ENCODE measurements at regions not wholly inside any gene's neighbourhood (a gene's known extent, or its start where the extent isn't known, plus 50 kb on each side); places are given as distances from the start of the nearest gene placed in this dataset.
"Not testable (repeated sequence)": the region's sequence is repeated elsewhere in the genome, so short reads cannot be mapped to it uniquely, and the experiment has no call there.

GRCh38 chr7:121519548-121520521, 123.7 kb upstream of the FAM3C start:
- DNase-seq = no peak

GRCh38 chr7:121517591-121517990, 121.5 kb upstream of the FAM3C start:
- DNase-seq = no peak

GRCh38 chr7:121516821-121517220, 120.7 kb upstream of the FAM3C start:
- no peak for DNase-seq

DNA sequence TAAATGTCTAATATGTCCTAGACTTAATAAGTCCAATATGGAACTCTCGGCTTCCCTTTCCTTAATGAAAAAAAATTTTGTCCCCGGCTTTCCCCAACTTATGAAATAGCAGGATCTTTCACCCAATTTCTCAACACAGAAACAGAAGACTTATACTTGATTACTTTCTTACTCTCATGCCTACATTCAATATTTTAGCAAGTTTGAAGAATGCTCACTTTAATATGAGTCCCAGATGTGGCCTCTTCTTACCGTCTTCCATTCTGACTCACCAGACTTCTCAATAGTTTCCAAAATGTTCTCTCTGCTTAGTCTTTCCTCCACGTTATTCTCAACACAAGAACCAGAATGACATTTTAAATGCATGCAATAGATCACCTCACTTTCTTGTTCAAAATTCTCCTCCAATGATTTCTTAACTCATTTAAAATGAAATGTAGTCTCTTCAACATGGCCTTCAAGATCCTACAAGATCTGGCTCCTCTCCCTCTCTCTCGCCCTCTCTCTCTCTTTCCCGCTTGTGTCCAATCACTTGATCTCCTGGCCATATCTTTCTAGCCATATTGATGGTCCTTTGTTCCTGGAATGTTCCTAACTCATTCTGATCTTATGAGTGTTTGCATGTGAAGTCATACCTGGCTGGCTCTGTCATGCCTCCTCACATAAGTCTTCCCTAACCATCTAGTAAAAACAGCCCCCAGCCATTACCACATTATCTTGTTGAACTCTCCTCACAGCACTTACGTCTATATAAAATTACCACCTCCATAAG, 119.7 kb upstream of the FAM3C start:
- no peak for DNase-seq

DNA sequence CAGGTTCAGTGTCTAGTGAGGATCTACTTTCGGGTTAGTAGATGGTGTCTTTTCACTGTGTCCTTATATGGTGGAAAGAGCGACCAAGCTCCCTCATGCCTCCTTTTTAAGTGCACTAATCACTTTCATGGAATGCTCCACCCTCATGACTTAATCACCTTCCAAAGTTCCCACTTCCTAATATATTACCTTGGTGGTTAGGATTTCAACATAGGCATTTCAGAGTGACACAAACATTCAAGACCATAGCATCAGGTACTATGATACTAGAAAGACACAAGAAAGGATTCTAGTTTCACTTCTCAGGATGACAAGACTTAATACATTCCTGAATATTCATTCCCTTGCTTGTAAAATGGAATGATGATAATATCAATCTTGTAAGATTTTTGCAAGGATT, 119.1 kb upstream of the FAM3C start:
- no peak for DNase-seq

- no peak for DNase-seq
These were observed 117.0 kb upstream of the FAM3C start for GRCh38 chr7:121513105-121513504.

DNA sequence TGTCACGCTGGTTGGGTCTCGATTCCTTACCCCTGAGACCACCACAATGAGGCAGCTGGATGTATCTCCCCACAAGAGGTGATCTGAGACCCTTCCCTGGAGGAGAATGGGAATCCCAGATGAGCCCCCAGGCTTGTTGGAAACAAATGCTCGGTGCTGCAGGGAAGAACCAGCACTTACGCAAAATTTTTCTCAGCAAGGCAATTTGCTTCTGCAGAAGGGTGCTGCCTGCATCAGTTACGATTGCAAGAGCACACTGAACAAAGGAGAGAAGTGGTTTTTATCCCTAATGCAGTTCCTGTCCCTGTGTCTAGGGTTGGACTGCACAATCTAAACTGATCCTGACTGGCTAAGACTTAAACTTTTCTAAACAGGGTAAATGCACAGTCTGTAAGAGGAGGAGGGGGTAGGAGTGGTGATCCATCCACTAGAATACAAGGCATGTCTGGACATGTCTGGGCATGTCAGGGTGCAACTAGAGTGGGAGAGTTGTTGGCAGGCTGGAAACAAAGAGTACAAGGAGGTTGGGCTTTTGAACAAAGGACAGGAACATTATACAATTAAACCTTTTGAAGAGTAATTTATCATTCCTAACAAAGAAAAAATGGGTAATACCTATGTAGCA, 114.9 kb upstream of the FAM3C start:
- DNase-seq = no peak

- no peak for DNase-seq
These were observed 114.2 kb upstream of the FAM3C start for GRCh38 chr7:121510302-121510701.

DNA sequence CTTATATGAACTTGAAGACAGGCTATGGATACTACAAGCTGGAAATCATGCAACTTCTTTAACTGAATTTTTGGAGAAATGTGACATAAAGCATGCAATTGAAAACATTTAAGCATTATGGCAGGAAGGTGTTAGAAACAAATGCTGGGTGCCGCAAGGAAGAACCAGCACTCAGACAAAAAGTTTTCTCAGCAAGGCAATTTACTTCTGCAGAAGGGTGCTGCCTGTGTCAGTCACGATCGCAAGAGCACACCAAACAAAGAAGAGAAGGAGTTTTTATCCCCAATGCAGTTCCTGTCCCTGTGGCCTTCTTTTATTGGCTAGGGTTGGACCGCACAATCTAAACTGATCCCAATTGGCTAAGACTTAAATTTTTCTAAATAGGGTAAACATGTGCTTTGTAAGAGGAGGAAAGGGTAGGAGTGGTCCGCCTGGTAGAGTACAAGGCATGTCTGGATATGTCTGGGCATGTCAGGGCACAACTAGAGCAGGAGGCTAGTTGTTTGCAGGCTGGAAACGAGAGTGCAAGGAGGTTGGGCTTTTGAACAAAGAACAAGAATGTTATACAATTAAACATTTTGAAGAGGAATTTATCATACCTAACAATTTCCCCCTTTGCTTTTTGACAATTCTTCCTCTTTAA, 109.6 kb upstream of the FAM3C start:
- no peak for DNase-seq

DNA sequence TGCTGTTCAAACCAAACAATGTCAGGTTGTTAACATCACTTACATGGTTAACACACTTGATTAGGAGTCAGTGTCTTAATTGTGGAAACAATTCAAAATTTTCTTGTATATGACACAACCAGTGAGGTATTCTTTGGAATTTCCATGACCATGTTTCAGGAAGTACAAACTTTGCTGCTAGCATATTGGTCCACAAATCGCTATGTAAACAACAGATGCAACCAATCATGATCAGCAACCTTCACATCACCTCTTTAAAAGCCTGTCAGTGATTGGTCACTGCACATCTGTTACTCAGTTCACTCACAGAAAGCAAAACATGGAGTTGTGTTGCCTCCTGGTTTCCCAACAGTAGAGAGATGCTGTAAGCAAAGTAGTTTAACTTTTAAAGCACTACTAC, 108.9 kb upstream of the FAM3C start:
- DNase-seq = no peak

- DNase-seq = no peak
These were observed 108.4 kb upstream of the FAM3C start for GRCh38 chr7:121504482-121504881.

DNA sequence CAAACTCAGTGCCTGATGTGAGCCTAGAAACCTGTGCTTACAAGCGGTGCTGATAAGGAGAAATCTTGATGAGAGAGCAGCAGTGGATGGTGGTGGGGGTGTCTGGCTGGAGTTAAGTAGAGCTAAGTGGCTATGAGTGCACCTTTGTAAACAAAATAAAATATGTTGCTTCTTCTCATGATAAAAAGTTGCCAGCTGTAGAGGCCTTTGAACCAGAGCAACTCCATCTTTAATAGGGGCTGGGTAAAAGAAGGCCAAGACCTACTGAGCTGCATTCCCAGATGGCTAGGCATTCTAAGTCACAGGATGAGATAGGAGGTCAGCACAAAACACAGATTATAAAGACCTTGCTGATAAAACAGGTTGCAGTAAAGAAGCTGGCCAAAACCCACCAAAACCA, 107.6 kb upstream of the FAM3C start:
- DNase-seq = no peak

DNA sequence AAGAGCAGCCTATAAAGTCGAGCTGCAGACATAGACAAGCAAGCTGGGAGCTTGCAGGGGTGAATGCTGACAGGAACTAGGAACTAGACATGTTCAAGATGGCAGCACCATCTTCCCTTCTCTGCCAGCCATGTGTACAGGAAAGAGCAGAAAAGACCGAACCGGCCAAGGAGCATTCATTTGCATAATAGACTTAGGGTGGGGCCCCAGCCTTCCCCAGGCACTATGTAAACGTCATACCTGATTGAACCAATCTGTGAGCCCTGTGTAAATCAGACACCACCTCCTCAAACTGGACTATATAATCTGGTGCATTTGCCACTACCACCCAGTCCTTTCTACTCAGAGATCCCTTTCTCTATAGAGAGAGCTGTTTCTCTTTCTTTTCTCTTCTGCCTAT, 106.9 kb upstream of the FAM3C start:
- DNase-seq = no peak

DNA sequence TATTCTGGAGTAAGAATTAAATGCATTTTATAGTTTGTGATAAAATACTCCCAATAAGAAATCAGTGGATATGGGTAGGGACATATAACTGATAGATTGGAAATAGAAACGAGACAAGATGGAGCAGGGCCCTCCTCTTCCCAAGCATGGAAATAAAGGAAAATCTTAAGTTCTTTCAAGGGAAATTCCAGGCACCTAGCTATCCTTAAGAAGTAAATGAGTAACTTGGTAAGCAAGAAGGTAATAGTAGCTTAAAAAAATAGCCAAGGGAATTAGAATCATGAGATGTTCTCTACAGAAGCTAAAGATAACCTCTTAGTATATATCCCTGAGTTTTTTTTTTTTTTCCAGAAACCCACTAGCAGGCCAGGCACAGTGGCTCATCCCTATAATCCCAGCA, 105.5 kb upstream of the FAM3C start:
- no peak for DNase-seq

DNA sequence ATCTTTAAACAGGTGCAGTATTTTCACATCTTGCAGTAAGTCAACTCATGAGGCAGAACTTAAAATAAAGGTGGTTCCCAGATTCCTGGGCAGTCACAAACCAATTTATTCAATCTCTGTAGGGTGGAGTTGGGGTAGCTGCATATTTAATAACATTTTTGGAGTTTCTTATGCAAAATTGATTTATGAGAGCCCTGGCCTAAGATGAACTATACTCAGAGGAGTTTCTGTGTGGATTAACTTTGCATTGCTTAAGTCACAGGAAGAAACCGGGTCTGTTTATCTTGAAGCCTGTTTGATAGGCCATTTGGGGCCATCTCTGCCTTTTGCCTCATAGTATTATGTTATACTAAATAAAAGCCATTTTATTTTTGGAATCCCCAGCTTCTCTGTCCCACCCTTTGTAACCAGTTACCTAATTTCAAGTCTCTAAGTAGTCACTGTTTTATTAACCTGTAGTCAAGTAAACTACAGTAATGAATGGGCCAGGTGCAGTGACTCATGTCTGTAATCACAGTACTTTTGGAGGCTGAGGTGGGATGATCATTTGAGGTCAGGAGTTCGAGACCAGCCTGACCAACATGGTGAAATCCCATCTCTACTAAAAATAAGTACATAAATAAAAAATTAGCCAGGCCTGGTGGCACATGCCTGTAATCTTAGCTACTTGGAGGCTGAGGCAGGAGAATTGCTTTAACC, 104.4 kb upstream of the FAM3C start:
- no peak for DNase-seq

DNA sequence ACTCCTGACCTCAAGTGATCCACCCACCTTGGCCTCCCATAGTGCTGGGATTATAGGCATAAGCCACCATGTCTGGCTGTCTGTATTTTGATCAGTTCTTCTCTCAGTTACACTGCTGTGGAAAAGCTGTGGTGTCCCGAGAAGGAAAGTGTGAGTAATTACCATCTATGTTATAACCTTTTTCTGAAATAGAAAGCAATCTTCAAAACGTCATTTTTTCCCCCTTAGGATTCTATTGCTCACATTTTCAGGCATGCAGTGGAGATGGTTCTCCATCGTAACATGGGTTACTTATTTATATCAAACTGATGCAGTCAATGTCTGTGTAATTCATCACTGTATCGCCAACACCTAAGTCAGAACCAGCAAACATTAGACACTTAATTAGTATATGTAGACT, 103.5 kb upstream of the FAM3C start:
- DNase-seq = no peak

GRCh38 chr7:121498816-121499215, 102.7 kb upstream of the FAM3C start:
- no peak for DNase-seq

DNA sequence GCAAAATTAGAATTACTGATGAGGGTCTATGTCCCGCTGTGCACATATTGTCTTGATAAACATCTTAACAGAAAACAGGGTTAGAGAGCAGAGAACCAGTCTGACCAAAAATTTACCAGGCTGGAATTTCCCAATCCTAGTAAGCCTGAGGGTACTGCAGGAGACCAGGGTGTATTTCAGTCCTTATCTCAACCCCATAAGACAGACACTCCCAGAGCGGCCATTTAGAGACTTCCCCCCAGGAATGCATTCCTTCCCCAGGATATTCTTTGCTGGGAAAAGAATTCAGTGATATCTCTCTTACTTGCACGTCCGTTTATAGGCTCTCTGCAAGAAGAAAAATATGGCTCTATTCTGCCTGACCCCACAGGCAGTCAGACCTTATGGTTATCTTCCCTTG, 101.4 kb upstream of the FAM3C start:
- DNase-seq = not testable (repeated sequence)

DNA sequence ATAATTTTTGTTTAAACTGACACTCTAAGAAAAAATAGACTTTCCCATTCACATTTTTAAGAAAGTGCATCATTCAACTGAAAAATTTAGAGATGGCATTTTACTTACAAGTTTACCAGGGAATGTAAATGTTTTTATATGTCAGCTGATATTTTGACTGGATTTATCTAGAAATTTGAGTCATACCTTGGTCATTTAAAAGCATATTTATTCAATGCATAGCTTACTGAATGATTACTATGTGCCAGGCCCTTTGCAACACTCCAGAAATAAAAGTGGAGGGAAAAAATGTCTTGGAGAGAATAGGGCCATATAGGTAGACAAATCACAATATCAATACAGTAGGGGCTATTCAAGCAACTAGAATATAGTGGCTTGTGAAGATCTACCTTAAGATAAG, 98.4 kb upstream of the FAM3C start:
- DNase-seq = no peak

GRCh38 chr7:121493553-121493952, 97.4 kb upstream of the FAM3C start:
- no peak for DNase-seq

- no peak for DNase-seq
These were observed 94.2 kb upstream of the FAM3C start for GRCh38 chr7:121490309-121490708.

DNA sequence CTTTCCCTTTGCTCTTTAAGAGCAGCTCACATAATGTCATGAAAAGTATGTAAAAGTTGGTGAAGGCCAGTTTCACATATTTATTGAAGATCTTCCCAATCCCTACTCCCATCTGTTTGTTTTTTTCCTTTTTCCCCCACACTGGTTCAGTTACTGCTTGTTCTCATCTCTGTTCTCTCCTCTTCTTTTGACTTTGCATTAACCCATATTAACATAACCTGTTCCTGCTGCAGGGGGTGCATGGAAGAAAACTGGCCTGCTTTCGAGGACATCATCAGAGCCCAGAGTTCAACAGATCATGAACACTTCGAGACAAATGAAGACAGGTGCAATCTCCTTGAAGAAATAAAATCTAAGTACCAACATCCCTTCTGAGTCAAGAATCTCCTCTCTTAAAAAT, 93.3 kb upstream of the FAM3C start:
- DNase-seq = no peak

Data from activated effector memory CD4-positive, alpha-beta T cell treated with Interleukin-2 at 50 U/mL for 16 hours (primary cell).